Mesenchymal stem cell (in vitro differentiated cells and primary cell): ENCODE measurements at regions not wholly inside any gene's neighbourhood (a gene's known extent, or its start where the extent isn't known, plus 50 kb on each side); places are given as distances from the start of the nearest gene placed in this dataset.

Experiments
- DNase-seq: peaks from one replicate; pipeline ENCODE4 v3.0.0-alpha.2; 2013
- H2AFZ ChIP-seq: one replicate; pipeline ENCODE4 v1.6.1; 2013; ENCODE audit warnings: low read depth, mild to moderate bottlenecking, control low read depth, inconsistent platforms, low read length, moderate library complexity
- H2AK5ac ChIP-seq: 2 replicates; pipeline ENCODE4 v1.6.1; 2013; ENCODE audit warnings: low read length, moderate library complexity, mild to moderate bottlenecking, inconsistent platforms; ENCODE audit not compliant: severe bottlenecking
- H2BK120ac ChIP-seq: one replicate; pipeline ENCODE4 v1.6.1; 2013; ENCODE audit warnings: low read depth, mild to moderate bottlenecking, inconsistent platforms, low read length, moderate library complexity
- H2BK12ac ChIP-seq, 2 experiments: one replicate each; pipeline ENCODE4 v1.6.1; 2013; ENCODE audit warnings: inconsistent platforms in 2 of 2, low read length in 2 of 2, mild to moderate bottlenecking in 2 of 2, moderate library complexity in 2 of 2, control low read depth in 1 of 2
- H2BK15ac ChIP-seq: one replicate; pipeline ENCODE4 v1.6.1; 2013; ENCODE audit warnings: mild to moderate bottlenecking, low read depth, inconsistent platforms; ENCODE audit not compliant: poor library complexity, severe bottlenecking
- H2BK5ac ChIP-seq: 2 replicates; pipeline ENCODE4 v1.6.1; 2013; ENCODE audit warnings: low read depth, mild to moderate bottlenecking, low read length, control low read depth, inconsistent platforms; ENCODE audit not compliant: poor library complexity, severe bottlenecking
- H3K14ac ChIP-seq, 2 experiments: one replicate each; pipeline ENCODE4 v1.6.1; 2013; ENCODE audit warnings: inconsistent platforms in 2 of 2, low read length in 2 of 2, control low read depth in 1 of 2, mild to moderate bottlenecking in 1 of 2, moderate library complexity in 1 of 2
- H3K18ac ChIP-seq, 2 experiments: one replicate each; pipeline ENCODE4 v1.6.1; 2013; ENCODE audit warnings: inconsistent platforms in 2 of 2, low read length in 2 of 2, control low read depth in 1 of 2, low read depth in 1 of 2, mild to moderate bottlenecking in 1 of 2
- H3K23ac ChIP-seq, 2 experiments: one replicate each; pipeline ENCODE4 v1.6.1; 2013; ENCODE audit warnings: inconsistent platforms in 2 of 2, low read length in 2 of 2, mild to moderate bottlenecking in 2 of 2, moderate library complexity in 2 of 2, control low read depth in 1 of 2
- H3K27ac ChIP-seq: 2 replicates; pipeline ENCODE4 v1.5.1; 2013; ENCODE audit warnings: mild to moderate bottlenecking, moderate library complexity, low read length, control low read depth, inconsistent platforms; ENCODE audit not compliant: poor library complexity, severe bottlenecking
- H3K27me3 ChIP-seq, 2 experiments: 2 replicates each; pipeline versions ENCODE4 v1.6.1 to v1.7.0; 2013; ENCODE audit warnings: low read length in 2 of 2, mild to moderate bottlenecking in 2 of 2, moderate library complexity in 2 of 2, control low read depth in 1 of 2, inconsistent platforms in 1 of 2; ENCODE audit not compliant: control insufficient read depth in 1 of 2, insufficient read depth in 1 of 2
- H3K36me3 ChIP-seq, 2 experiments: 2 replicates each; pipeline versions ENCODE4 v1.6.1 to v1.7.0; 2013; ENCODE audit warnings: low read length in 2 of 2, control low read depth in 1 of 2, inconsistent platforms in 1 of 2, low read depth in 1 of 2, mild to moderate bottlenecking in 1 of 2; ENCODE audit not compliant: insufficient read depth in 2 of 2, control insufficient read depth in 1 of 2
- H3K4ac ChIP-seq, 2 experiments: one replicate each; pipeline ENCODE4 v1.6.1; 2013; ENCODE audit warnings: inconsistent platforms in 2 of 2, low read length in 2 of 2, mild to moderate bottlenecking in 2 of 2, moderate library complexity in 2 of 2, control low read depth in 1 of 2, low read depth in 1 of 2
- H3K4me1 ChIP-seq: 2 replicates; pipeline ENCODE4 v1.6.1; 2013; ENCODE audit warnings: low read depth, low read length, control low read depth; ENCODE audit not compliant: control insufficient read depth, insufficient read depth
- H3K4me2 ChIP-seq: 2 replicates; pipeline ENCODE4 v1.6.1; 2013; ENCODE audit warnings: low read length, mild to moderate bottlenecking, inconsistent platforms; ENCODE audit not compliant: poor library complexity, severe bottlenecking
- H3K4me3 ChIP-seq, 2 experiments: 2 replicates each; pipeline versions ENCODE4 v1.5.1 to v1.7.0; 2013; ENCODE audit warnings: low read length in 2 of 2, mild to moderate bottlenecking in 2 of 2, control low read depth in 1 of 2, low read depth in 1 of 2; ENCODE audit not compliant: insufficient read depth in 1 of 2
- H3K79me1 ChIP-seq: replicated peaks from 2 replicates; pipeline ENCODE4 v1.6.1; 2013; ENCODE audit warnings: mild to moderate bottlenecking, control low read depth, low read length, inconsistent platforms; ENCODE audit not compliant: poor library complexity, severe bottlenecking
- H3K9ac ChIP-seq: 2 replicates; pipeline ENCODE4 v1.7.0; 2013; ENCODE audit warnings: mild to moderate bottlenecking, low read length, moderate library complexity
- H3K9me3 ChIP-seq: 2 replicates; pipeline ENCODE4 v1.7.0; 2013; ENCODE audit warnings: mild to moderate bottlenecking, low read length; ENCODE audit not compliant: control insufficient read depth
- H4K8ac ChIP-seq: one replicate; pipeline ENCODE4 v1.6.1; 2013; ENCODE audit warnings: inconsistent platforms, mild to moderate bottlenecking, low read length, moderate library complexity
- H4K91ac ChIP-seq: one replicate; pipeline ENCODE4 v1.6.1; 2013; ENCODE audit warnings: mild to moderate bottlenecking, low read length, inconsistent platforms
- WGBS: methylation state at CpG from one replicate; pipeline ENCODE4 v1.1.7; 2013; ENCODE audit warnings: mixed read lengths; 5-methylcytosine and 5-hydroxymethylcytosine counted together

- DNase-seq, result no peak
- Histone ChIP-seq H3K14ac (no peak overlapping the region), H2BK15ac (no peak overlapping the region), H3K79me1 (no peaks in the 10 kb centered on the region), H4K8ac (no peak overlapping the region), H3K27me3 (no peaks in the 10 kb centered on the region), H3K4me3 (no peak overlapping the region), H3K4ac (no peak overlapping the region), H3K4me1 (no peaks in the 10 kb centered on the region), H2AK5ac (no peak overlapping the region), H3K36me3 (no peaks in the 10 kb centered on the region), H2BK12ac (no peak overlapping the region), H2BK5ac (no peak overlapping the region), H3K9me3 (no peaks in the 10 kb centered on the region), H2AFZ (no peak overlapping the region), H3K4me2 (no peak overlapping the region), H3K9ac (no peak overlapping the region), H4K91ac (no peak overlapping the region), H3K18ac (no peak overlapping the region), H3K23ac (no peak overlapping the region), H2BK120ac (no peak overlapping the region), H3K27ac (no peak overlapping the region)
Measured at GRCh38 chr4:11839889-11840288, 411.2 kb upstream of the HS3ST1 start.

- Histone ChIP-seq H3K9ac (no peak overlapping the region), H3K18ac (no peak overlapping the region), H4K8ac (no peak overlapping the region), H2BK120ac (no peak overlapping the region), H4K91ac (no peak overlapping the region), H3K14ac (no peak overlapping the region), H3K9me3 (no peaks in the 10 kb centered on the region), H3K4me3 (no peak overlapping the region), H2BK15ac (no peak overlapping the region), H3K27me3 (no peaks in the 10 kb centered on the region), H2AFZ (no peak overlapping the region), H3K4me2 (no peak overlapping the region), H3K27ac (no peak overlapping the region), H2BK12ac (no peak overlapping the region), H3K36me3 (no peaks in the 10 kb centered on the region), H3K4ac (no peak overlapping the region), H2BK5ac (no peak overlapping the region), H2AK5ac (no peak overlapping the region), H3K23ac (no peak overlapping the region), H3K4me1 (no peaks in the 10 kb centered on the region), H3K79me1 (no peaks in the 10 kb centered on the region)
- WGBS, result 83% methylated on average over 5 of the region's 5 CpGs
- DNase-seq, result no peak
Measured at GRCh38 chr4:11831739-11832138, 403.0 kb upstream of the HS3ST1 start.

- H3K4me3 ChIP-seq, result no peak overlapping the region
- no peak overlapping the region for H3K23ac ChIP-seq
- no peaks in the 10 kb centered on the region for H3K4me1 ChIP-seq
- H2BK5ac ChIP-seq, result no peak overlapping the region
- H2BK15ac ChIP-seq, result no peak overlapping the region
- no peak overlapping the region for H2BK120ac ChIP-seq
- 64% methylated on average over 2 of the region's 2 CpGs for WGBS
- no peaks in the 10 kb centered on the region for H3K36me3 ChIP-seq
- peaks cover 9% of the 10 kb centered on the region for H3K9me3 ChIP-seq
- no peaks in the 10 kb centered on the region for H3K79me1 ChIP-seq
- H2BK12ac ChIP-seq, result no peak overlapping the region
- no peak overlapping the region for H4K91ac ChIP-seq
- no peak overlapping the region for H4K8ac ChIP-seq
- H3K14ac ChIP-seq, result no peak overlapping the region
- no peak for DNase-seq
- H2AK5ac ChIP-seq, result no peak overlapping the region
- H3K27me3 ChIP-seq, result peaks cover 0 to 3% of the 10 kb centered on the region in 2 experiments
- H3K18ac ChIP-seq, result no peak overlapping the region
- H3K4me2 ChIP-seq, result no peak overlapping the region
- no peak overlapping the region for H3K9ac ChIP-seq
- H2AFZ ChIP-seq, result no peak overlapping the region
- no peak overlapping the region for H3K4ac ChIP-seq
- H3K27ac ChIP-seq, result no peak overlapping the region
Measured at GRCh38 chr4:11824566-11824965, 395.9 kb upstream of the HS3ST1 start.

GRCh38 chr4:11821772-11822430 lies 393.2 kb upstream of the HS3ST1 start:
- no peak overlapping the region for H4K8ac ChIP-seq
- no peak overlapping the region for H3K14ac ChIP-seq
- H4K91ac ChIP-seq, result no peak overlapping the region
- no peak overlapping the region for H2AFZ ChIP-seq
- no peak overlapping the region for H3K18ac ChIP-seq
- WGBS, result 29% methylated on average over 2 of the region's 2 CpGs
- H3K4me2 ChIP-seq, result no peak overlapping the region
- H3K4ac ChIP-seq, result no peak overlapping the region
- H3K23ac ChIP-seq, result no peak overlapping the region
- H2BK15ac ChIP-seq, result no peak overlapping the region
- H3K79me1 ChIP-seq, result no peaks in the 10 kb centered on the region
- H3K9ac ChIP-seq, result no peak overlapping the region
- H2BK12ac ChIP-seq, result no peak overlapping the region
- no peak overlapping the region for H2BK120ac ChIP-seq
- no peak overlapping the region for H2BK5ac ChIP-seq
- no peak overlapping the region for H3K27ac ChIP-seq
- DNase-seq, result no peak
- H2AK5ac ChIP-seq, result no peak overlapping the region
- H3K4me1 ChIP-seq, result no peaks in the 10 kb centered on the region
- no peak overlapping the region for H3K4me3 ChIP-seq
- peaks cover 9% of the 10 kb centered on the region for H3K9me3 ChIP-seq
- no peaks in the 10 kb centered on the region for H3K36me3 ChIP-seq
- peaks cover 0 to 3% of the 10 kb centered on the region in 2 experiments for H3K27me3 ChIP-seq
